ENCODE measurements at regions not wholly inside any gene's neighbourhood (a gene's known extent, or its start where the extent isn't known, plus 50 kb on each side); places are given as distances from the start of the nearest gene placed in this dataset.

GRCh38 chr4:152064282-152064681 is 303.5 kb upstream of the GATB start:
- Histone ChIP-seq H3K27ac (no peak overlapping the region), H3K4me1 (replicated peaks) (no peaks in the 10 kb centered on the region), H3K9me3 (no peaks in the 10 kb centered on the region), H3K36me3 (no peaks in the 10 kb centered on the region), H3K4me3 (no peak overlapping the region), H3K27me3 (replicated peaks; ENCODE audit: insufficient read depth) (no peaks in the 10 kb centered on the region)
- intact Hi-C loops (cut with DNase I), result no loop called here
- TF ChIP-seq CTCF (IDR thresholded peaks at IDR 0.05), result no peak
- TF ChIP-seq POLR2A (IDR thresholded peaks at IDR 0.05), result no peak
- TF ChIP-seq POLR2AphosphoS5 (IDR thresholded peaks at IDR 0.05), result no peak
- WGBS, result 54% methylated on average over 2 of the region's 2 CpGs
- DNase-seq (ENCODE audit: low spot score), result no peak

- TF ChIP-seq CTCF (IDR thresholded peaks at IDR 0.05) (no peak), POLR2AphosphoS5 (IDR thresholded peaks at IDR 0.05) (no peak), POLR2A (IDR thresholded peaks at IDR 0.05) (no peak)
- intact Hi-C loops (cut with DNase I), result no loop called here
- DNase-seq (ENCODE audit: low spot score), result no peak
- Histone ChIP-seq H3K9me3 (no peaks in the 10 kb centered on the region), H3K36me3 (no peaks in the 10 kb centered on the region), H3K4me1 (replicated peaks) (no peaks in the 10 kb centered on the region), H3K4me3 (no peak overlapping the region), H3K27me3 (replicated peaks; ENCODE audit: insufficient read depth) (no peaks in the 10 kb centered on the region), H3K27ac (no peak overlapping the region)
- 25% methylated on average over 13 of the region's 13 CpGs for WGBS
These were observed 302.9 kb upstream of the GATB start for GRCh38 chr4:152063621-152064240.

- H3K4me1 ChIP-seq (replicated peaks), result no peaks in the 10 kb centered on the region
- no peak for DNase-seq (ENCODE audit: low spot score)
- WGBS, result 60% methylated on average over 2 of the region's 2 CpGs
- H3K4me3 ChIP-seq, result no peak overlapping the region
- intact Hi-C loops (cut with DNase I), result no loop called here
- TF ChIP-seq POLR2AphosphoS5 (IDR thresholded peaks at IDR 0.05) (no peak), POLR2A (IDR thresholded peaks at IDR 0.05) (no peak), CTCF (IDR thresholded peaks at IDR 0.05) (no peak)
- H3K27me3 ChIP-seq (replicated peaks; ENCODE audit: insufficient read depth), result no peaks in the 10 kb centered on the region
- H3K36me3 ChIP-seq, result no peaks in the 10 kb centered on the region
- H3K27ac ChIP-seq, result no peak overlapping the region
- H3K9me3 ChIP-seq, result no peaks in the 10 kb centered on the region
These were observed 302.3 kb upstream of the GATB start for GRCh38 chr4:152062936-152063620.

GRCh38 chr4:152054731-152055130 is 293.9 kb upstream of the GATB start:
- H3K36me3 ChIP-seq, result no peaks in the 10 kb centered on the region
- WGBS, result 47% methylated on average over 3 of the region's 3 CpGs
- no peaks in the 10 kb centered on the region for H3K4me1 ChIP-seq (replicated peaks)
- H3K27ac ChIP-seq, result no peak overlapping the region
- intact Hi-C loops (cut with DNase I), result no loop called here
- TF ChIP-seq POLR2AphosphoS5 (IDR thresholded peaks at IDR 0.05) (no peak), CTCF (IDR thresholded peaks at IDR 0.05) (no peak), POLR2A (IDR thresholded peaks at IDR 0.05) (no peak)
- no peak for DNase-seq (ENCODE audit: low spot score)
- H3K27me3 ChIP-seq (replicated peaks; ENCODE audit: insufficient read depth), result no peaks in the 10 kb centered on the region
- no peaks in the 10 kb centered on the region for H3K9me3 ChIP-seq
- no peak overlapping the region for H3K4me3 ChIP-seq
